ENCODE measurements at regions not wholly inside any gene's neighbourhood (a gene's known extent, or its start where the extent isn't known, plus 50 kb on each side); places are given as distances from the start of the nearest gene placed in this dataset.

GRCh38 chr18:10285283-10285640 is 169.2 kb upstream of the APCDD1 start:
- DNase-seq (ENCODE audit: low read depth), result no peak

- no peak for DNase-seq (ENCODE audit: low read depth)
These were observed 167.8 kb upstream of the APCDD1 start for GRCh38 chr18:10286580-10287150.

GRCh38 chr18:10289251-10289650 is 165.2 kb upstream of the APCDD1 start:
- no peak for DNase-seq (ENCODE audit: low read depth)

- no peak for DNase-seq (ENCODE audit: low read depth)
These were observed 164.3 kb upstream of the APCDD1 start for GRCh38 chr18:10289951-10290637.

GRCh38 chr18:10290638-10291235 is 163.7 kb upstream of the APCDD1 start:
- no peak for DNase-seq (ENCODE audit: low read depth)

- no peak for DNase-seq (ENCODE audit: low read depth)
These were observed 162.9 kb upstream of the APCDD1 start for GRCh38 chr18:10291568-10291981.

- DNase-seq (ENCODE audit: low read depth), result no peak
These were observed 160.5 kb upstream of the APCDD1 start for GRCh38 chr18:10293966-10294365.

GRCh38 chr18:10295751-10296150 is 158.7 kb upstream of the APCDD1 start:
- DNase-seq (ENCODE audit: low read depth), result no peak

- no peak for DNase-seq (ENCODE audit: low read depth)
These were observed 157.9 kb upstream of the APCDD1 start for GRCh38 chr18:10296491-10296890.

GRCh38 chr18:10297086-10297485 is 157.3 kb upstream of the APCDD1 start:
- no peak for DNase-seq (ENCODE audit: low read depth)

- no peak for DNase-seq (ENCODE audit: low read depth)
These were observed 156.1 kb upstream of the APCDD1 start for GRCh38 chr18:10298346-10298745.

GRCh38 chr18:10299643-10300042 is 154.8 kb upstream of the APCDD1 start:
- no peak for DNase-seq (ENCODE audit: low read depth)

- no peak for DNase-seq (ENCODE audit: low read depth)
These were observed 153.7 kb upstream of the APCDD1 start for GRCh38 chr18:10300739-10301138.

- no peak for DNase-seq (ENCODE audit: low read depth)
These were observed 152.5 kb upstream of the APCDD1 start for GRCh38 chr18:10301831-10302483.

GRCh38 chr18:10303171-10303570 is 151.3 kb upstream of the APCDD1 start:
- no peak for DNase-seq (ENCODE audit: low read depth)

GRCh38 chr18:10304853-10305252 is 149.6 kb upstream of the APCDD1 start:
- DNase-seq (ENCODE audit: low read depth), result no peak

- DNase-seq (ENCODE audit: low read depth), result no peak
These were observed 147.7 kb upstream of the APCDD1 start for GRCh38 chr18:10306779-10307178.

GRCh38 chr18:10308154-10308553 is 146.3 kb upstream of the APCDD1 start:
- DNase-seq (ENCODE audit: low read depth), result no peak

GRCh38 chr18:10310626-10311025 is 143.8 kb upstream of the APCDD1 start:
- DNase-seq (ENCODE audit: low read depth), result no peak

- DNase-seq (ENCODE audit: low read depth), result no peak
These were observed 142.0 kb upstream of the APCDD1 start for GRCh38 chr18:10312326-10313015.

- DNase-seq (ENCODE audit: low read depth), result no peak
These were observed 141.5 kb upstream of the APCDD1 start for GRCh38 chr18:10313016-10313342.

- DNase-seq (ENCODE audit: low read depth), result no peak
These were observed 140.4 kb upstream of the APCDD1 start for GRCh38 chr18:10314066-10314465.

- DNase-seq (ENCODE audit: low read depth), result no peak
These were observed 138.9 kb upstream of the APCDD1 start for GRCh38 chr18:10315522-10315921.

Measured in stimulated activated CD8-positive, alpha-beta memory T cell treated with anti-CD3 and anti-CD28 coated beads, Interleukin-4, amount 100 ng/mL, for 24 hours (primary cell).